D341Med (cell line): ENCODE measurements at regions not wholly inside any gene's neighbourhood (a gene's known extent, or its start where the extent isn't known, plus 50 kb on each side); places are given as distances from the start of the nearest gene placed in this dataset.

Experiments used
- DNase-seq: peaks from one replicate; pipeline ENCODE4 v3.0.0; 2012; ENCODE audit warnings: low spot score

DNA sequence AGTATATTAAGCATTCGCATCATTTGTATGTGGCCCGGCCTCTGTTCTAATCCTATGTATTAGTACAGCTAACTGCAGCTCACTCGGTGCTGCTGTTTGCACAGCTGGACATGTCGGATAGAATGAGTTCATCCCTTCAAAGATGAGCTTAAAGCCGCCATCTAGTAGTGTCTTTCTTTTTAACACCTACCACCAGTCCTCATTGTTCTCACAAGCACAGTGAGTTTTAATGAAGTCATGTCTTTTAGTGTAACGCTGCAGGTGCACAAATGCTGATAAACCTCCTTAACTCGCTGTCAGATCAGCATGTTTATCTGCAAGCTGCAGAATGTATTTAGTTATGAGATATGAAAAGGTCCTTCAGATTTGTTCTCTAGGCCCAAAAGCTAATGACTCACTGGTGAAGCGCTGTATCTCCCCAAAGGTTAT, 247.5 kb downstream of the MTERF1 start:
- no peak for DNase-seq

DNA sequence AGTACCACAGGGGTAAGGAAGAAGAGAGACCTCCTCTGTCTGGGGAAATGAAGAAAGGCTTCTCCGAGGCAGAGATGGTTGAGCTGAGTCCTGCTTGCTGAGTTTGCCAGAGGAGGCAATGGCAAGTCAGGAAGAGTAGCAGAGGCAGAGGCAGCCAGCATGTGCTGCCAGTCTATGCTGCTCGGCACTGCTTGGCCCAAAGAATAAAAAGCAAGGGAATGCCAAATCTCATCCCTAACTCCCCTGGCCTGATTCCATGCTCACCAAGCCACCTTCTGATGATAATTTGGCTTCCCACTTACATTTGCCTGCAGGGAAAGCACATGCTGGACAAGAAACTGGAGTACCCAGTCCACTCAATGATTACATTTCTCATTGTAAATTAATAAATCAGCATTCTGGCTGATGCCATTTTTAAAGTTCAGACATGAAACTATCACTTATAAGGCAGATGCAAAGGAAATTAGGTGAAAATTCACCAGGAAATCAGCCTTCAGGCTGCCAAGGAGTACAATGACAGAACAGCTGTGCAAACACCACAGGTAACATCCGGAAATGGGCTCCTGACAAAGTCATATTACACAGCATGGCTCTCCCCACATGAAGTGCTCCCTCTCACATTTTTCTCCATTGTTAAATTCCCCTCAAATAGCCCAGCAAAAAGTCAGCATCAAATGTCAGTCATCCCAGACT, 245.9 kb downstream of the MTERF1 start:
- no peak for DNase-seq

DNA sequence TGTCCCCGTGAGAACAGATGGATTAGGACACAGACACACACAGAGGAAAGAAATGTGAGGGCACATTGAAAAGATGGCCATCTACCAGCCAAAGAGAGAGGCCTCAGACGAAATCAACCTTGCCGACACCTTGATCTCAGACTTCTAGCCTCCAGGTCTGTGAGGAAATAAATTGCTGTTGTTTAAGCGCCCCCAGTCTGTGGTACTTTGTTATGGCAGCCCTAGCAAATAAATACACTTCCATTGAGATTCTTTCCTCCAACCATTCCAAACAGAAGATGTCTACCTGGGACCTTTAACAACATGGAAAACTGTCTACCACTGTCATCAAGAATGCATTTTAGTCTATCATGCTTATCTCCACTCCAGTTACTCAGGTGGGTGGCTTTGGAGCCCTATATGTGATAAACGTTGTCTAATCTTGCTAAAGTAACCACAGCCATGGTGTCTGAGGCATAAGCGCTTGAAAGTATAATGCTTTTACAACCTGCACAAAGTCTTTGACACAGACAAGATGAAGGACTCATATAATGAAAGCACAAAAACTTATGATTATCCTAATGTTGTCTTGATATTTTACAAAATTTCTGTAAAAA, 244.3 kb downstream of the MTERF1 start:
- DNase-seq, result peak; percentile 47

DNA sequence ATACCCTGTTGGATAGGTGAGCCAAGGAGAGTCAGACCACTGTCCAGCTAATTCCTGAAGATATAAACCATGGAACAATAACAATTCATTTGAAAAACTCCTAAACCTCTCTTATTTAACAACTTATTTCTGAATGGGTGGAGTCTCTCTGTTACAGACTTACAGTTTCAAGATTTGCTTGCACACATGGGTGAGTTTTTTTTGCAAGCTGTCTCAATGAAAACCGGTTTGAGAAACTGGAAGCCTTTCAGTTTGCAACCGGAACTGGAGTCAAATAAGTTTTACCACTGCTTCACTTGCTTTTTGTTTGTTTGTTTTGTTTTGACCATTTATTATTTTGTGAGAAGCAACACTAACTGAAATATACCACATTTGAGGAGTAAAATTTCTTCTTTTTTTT, 243.8 kb downstream of the MTERF1 start:
- no peak for DNase-seq

DNA sequence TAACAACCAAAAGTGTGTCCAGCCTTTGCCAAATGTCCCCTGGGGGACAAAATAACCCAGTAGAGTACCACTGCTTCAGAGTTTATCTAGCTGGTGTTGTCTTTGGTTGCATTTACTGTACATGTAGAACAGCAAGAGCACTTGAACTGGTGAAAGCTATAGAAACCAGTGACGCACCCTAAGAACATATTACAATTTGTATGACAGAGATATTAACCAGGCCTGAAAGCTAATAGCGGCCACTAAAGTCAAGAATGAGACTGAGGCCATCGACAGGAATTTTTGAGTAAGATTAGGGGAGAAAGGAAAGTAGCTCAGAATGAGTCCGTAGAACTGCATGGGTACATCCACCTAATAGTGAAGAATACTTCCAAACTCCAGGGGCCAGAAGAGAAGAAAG, 236.2 kb downstream of the MTERF1 start:
- no peak for DNase-seq

DNA sequence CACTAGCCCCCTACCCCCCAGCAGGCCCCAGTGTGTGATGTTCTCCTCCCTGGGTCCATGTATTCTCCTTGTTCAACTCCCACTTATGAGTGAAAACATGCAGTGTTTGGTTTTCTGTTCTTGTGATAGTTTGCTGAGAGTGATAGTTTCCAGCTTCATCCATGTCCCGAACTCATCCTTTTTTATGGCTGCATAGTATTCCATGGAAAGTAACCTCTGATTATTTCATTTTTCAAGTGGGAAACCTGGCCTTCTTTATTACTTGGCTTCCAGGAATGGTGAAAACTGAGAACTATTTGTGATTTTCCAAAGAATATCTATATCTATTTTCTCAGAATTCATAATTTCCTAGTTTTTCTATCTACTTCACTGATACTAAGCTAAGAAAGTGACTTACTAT, 235.0 kb downstream of the MTERF1 start:
- no peak for DNase-seq

DNA sequence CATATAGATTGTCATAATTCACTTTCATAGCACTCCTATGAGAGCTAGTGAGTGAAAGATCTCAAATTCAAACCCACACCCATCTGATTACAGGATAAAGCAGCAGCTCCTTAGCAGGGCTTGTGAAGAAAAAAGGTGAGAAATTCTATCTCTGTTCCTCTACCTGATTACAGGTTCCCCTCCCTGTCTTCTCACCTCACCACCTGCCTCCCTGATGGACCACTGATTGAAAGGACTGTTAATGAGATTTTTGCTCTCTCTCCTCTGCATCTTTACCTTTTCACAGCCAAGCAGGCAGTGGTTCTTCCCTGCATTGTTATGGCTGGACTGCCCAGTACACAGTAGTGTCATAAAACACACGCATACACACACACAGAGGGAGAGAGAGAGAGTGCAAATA, 228.5 kb downstream of the MTERF1 start:
- no peak for DNase-seq

DNA sequence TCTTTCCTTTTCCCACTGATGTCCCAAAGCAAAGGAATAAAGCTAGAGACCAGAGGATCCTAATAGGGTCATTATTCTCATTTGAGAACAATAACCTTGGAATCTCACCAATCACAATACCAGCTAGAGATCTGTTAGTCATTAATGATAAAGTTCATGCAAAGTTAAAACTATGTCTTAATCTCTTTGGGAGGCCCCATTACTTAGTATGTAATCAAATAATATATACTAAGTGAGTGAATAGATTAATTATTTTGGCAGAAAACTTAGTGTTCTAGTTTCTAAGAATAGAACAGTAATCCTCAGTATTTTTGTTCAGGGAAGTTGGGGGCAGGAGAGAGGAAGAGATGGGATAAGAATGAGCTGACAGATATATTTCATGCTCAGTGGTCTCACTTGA, 227.2 kb downstream of the MTERF1 start:
- DNase-seq, result no peak

DNA sequence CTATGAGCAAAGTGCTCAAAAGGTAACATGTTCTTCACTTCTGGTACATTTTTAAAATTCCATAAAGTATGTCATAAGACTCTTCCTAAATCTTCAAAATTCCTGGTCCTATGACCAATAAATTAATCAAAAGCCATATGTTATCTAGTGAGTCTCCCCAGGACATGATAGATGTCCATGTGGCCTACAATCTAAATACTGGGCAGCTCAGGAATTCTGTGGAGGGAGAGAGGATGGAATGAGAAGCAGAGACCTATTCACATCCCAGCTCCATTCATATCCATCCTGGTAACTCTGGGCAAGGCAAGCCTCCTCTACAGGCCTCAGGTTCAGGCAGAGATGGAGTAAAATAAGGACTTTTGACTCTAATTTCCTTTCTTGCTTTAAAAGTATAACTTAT, 224.8 kb downstream of the MTERF1 start:
- DNase-seq, result no peak

DNA sequence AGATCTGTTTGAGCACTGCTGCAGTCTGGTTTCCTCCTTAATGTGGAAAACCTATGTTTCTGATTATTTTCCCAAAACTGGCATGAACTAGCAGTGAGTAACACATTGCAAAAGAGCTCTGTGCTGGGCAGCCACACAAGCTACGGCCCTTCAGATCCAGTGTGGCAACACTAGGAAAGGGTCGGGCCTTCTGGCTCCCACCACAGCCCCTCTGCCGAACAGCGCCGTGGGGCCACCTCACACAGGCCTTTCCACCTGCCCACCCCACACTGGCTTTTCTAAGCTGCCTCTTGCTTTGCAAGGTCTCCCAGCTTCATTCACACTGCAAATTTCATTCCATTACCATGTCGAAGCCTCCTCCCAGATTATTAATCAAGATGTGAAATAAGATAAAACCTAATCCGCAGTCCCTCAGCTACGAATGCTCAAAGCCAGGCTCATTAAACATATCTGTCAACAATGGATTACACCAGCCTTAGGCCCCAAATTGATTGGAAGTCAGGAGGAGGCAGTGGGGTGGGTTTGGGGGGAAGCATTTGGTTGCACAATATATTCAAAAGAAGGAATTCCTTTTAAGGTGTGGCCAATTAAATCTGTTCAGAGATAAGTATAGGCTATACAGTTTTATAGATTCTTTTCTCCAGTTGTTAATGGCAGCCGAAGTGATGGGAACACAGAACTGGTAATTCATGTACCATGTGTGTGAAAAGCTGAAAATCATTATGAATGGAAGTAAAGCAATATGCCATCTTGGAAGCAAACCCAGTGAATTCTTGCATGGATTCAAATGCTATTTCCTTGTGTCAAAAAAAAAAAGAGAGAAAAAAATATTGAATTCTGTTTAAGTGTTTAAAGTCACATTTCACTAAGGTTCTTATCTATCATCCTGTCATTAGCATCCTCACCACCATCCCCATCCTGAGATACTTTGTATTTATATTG, 223.7 kb downstream of the MTERF1 start:
- peak; percentile 51 for DNase-seq

DNA sequence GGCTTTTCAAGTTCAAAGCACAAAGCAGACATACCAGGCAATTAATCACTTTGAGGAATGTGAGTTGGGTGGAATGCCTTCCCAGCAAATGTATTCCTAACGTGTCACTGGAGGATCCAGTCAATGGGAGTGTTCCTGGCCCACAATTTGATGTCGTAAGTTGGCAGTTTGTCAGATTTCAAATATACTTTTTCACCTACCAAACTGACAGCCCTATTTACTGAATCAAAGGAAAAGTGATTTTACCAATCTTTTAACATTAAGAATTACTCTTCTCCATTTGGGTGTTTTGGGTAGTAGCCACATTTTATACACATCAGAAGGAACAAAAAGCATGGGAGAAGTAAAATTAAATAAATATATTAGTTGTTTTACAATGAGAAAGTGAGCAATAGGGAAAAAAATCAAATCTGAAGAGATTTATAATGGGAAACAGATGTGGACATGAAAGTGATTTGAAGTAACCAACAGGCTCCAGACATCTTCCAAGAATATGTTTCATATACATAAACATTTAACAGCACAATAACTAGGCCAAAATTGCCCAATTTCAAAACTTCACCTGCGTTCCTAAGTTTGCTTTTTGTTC, 222.9 kb downstream of the MTERF1 start:
- no peak for DNase-seq

DNA sequence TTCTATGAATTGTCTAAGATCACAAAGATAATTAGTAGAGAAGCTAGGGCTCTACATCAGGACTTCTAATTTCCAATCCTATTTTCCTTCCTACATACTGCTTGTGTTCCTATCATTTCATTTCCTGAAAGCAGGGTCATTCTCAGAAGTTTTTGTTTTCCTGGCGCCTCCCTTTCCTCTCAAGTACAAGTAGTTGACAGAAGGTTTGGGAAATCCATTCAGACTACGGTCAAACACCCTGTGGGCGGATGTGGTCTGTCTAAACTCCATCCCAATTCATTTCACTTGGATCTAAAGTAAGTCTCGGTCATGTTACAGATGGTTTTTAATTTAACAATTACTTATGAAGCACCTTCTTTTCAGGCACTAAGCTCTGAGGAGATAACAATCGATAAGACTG, 221.4 kb downstream of the MTERF1 start:
- no peak for DNase-seq

DNA sequence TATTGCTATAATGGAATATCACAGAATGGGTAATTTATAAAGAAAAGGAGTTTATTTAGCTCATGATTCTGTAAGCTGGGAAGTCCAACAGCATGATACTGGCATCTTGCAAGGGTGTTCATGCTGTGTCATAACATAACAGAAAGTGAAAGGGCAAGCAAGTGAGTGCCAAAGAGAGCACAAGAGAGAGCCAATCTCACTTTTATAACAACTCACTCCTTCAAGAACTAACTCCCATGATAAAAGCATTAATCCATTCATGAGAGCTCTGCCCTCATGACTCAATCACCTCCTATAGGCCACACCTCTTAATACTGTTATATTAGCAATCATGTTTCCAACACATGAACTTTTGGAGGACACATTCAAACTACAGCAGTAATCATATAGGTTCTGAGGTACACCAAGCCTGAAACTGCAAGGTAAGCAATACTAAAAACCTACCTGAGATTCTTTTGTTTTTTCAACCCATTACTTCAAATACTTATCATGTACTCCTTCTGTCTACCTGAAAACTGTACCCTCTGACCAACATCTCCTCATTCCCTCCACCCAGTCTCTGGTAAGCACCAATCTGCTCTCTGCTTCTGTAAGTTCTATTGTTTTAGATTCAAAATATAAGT, 219.7 kb downstream of the MTERF1 start:
- no peak for DNase-seq

DNA sequence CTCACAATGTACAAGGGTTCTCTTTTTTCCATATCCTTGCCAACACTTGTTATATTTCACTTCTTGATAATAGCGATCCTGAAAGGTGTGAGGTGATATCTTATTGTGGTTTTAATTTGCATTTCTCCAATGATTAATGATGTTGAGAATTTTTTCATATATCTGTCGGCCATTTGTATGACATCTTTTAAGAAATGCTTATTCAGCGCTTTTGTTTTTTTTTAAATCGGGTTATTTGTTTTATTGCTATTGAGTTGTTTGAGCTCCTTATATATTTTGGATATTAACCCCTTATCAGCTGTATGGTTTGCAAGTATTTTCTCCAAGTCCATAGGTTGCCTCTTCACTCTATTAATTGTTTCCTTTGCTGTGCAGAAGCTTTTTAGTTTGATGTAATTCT, 218.8 kb downstream of the MTERF1 start:
- DNase-seq, result no peak

DNA sequence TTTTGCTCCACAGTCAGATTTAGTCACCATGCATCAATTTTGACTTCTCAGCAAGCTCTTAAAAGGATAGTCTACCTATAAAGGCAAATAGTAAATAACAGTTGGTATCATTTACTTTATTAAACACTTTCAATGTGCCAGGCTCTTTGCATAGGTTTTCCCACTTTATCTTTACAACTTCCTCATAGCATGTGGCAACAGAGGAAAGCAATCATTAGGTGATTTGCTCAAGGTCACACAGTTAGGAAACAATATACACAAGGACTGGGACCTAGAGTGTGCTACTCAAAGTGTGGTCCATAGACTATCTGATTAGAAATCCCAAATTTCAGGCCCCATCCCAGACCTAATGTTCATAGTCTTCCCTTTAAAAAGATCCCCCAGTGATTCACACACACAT, 212.3 kb downstream of the MTERF1 start:
- DNase-seq, result no peak

DNA sequence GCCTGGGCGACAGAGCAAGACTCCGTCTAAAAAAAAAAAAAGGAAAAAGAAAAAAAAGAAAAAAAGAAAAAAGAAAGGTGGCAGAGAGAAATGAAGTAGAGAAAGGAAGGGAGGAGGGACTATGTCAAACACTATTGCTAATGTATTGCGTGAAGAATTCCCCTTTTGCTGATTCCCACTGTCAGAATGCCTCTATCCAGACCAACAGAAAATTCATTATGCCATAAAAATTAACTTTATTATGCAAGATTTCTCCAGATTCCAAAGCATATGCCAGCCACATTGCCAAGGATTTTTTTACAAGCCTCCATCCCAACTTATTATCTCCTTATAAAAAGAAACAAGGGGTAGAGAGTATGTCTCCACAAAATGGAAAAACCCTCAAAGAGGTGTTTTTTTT, 209.3 kb downstream of the MTERF1 start:
- DNase-seq, result no peak

DNA sequence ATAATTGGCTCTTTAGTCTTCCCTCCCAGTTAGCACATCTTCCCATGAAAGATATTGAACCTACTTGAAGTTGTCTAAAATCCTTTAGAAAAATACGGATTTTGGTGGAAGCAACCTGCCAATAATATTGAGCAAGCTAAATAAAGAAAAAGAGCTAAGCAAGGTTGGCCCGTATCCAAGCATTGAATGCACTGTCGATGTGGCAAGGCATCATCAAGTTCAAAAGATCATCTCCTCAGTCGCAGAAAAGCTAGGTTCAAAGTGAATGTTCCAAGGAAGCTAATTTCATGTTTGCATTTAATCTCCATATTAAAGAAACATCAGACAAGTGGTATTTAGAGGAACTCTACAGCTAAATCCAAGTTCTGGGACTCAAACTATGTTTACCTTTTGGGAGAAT, 206.0 kb downstream of the MTERF1 start:
- no peak for DNase-seq

DNA sequence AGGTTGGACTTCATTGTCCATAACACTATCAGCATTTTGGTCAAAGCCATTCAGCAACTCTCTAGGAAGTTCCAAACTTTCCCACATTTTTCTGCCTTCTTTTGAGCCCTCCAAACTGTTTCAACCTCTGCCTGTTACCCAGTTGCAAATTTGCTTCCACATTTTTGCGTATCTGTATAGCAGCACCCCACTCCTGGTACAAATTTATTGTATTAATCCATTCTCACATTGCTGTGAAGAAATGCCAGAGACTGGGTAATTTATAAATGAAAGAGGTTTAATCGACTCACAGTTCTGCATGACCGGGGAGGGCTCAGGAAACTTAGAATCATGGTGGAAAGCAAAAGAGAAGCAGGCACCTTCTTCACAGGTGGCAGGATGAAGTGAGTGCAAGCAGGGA, 198.8 kb downstream of the MTERF1 start:
- no peak for DNase-seq

DNA sequence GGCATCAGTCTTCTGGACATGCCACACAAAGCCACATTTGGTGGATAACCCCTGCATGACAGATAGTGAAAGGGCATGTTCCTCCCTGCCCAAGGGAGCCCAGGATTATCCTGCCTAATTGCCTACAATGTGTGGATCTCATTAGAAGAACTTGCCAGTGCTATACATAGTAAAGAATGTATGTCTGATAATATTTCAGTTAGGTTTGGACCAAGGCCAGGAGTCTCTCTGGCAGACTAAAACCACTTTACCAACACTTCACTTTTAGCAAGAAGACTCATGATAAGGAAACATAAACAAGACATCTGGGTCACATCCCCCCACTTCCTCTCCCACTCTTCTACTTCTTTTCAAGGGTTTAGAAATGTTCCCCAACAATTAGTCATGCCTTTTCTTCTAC, 196.7 kb downstream of the MTERF1 start:
- peak; percentile 58 for DNase-seq

DNA sequence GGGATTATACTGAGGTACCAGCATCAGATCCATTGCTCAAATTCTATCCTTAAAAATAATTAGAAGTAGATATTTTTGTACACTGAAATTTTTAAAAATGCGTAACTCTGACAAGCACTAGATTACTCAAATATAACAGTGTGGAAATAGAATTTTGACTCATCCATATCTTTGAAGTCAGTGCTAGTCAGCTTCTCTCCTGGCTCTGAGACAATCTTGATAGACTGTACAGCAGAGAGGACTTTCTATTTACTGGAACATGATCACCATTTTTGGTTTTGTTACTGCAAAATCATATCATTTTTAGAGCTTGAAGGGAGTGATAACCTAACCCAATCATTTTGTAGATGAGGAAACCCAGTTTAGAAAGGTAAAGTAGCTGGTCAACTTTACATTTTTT, 195.0 kb downstream of the MTERF1 start:
- DNase-seq, result no peak

DNA sequence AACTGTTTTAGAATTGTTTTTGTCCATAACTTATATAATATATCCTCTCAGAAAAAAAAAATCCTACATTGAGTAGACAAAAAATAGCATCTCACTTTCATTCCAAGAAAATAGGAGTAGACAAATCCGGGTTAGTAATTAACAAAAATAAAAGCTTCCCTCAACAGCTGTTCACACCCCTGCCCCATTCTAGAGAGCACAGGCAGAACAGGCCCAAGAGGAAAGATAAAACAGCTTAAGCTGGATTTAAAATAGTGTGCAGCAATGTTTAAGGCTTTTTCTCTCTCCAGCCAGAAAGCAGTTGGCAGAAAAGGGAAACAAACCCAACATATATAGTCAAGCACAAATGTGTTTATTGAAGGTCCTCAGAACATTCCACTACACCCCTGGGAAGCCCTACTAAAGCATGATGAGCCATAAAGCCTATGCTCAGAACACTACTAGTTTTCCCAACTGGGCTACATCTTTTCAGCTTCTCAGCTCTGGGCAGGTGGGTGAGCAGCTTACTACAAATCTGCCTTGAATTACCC, 189.9 kb downstream of the MTERF1 start:
- DNase-seq, result peak; percentile 56

DNA sequence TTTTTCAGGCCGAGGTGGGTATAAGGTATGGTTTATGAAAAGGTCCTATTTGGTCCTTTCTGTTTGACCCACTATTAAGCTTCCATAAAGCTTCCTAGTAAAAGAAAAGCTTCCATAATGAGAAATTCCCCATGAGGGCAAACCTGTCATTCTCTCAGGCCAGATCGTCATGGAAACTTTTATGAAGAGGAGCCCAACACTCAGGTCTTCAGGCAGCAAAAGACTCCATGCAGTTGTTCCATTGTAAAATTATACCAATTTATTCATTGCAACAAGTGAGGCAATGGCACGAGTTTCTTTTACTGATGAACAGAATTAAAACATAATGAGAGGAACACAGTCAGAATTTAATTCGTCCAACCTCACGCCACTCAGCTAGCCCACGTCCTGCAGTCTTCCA, 188.6 kb downstream of the MTERF1 start:
- no peak for DNase-seq
